ENCODE measurements at regions not wholly inside any gene's neighbourhood (a gene's known extent, or its start where the extent isn't known, plus 50 kb on each side); places are given as distances from the start of the nearest gene placed in this dataset.

GRCh38 chr3:11906407-11906806, 59.7 kb upstream of the TAMM41 start:
- TF ChIP-seq CTCF (IDR thresholded peaks at IDR 0.05), result no peak
- no peak for TF ChIP-seq POLR2A (IDR thresholded peaks at IDR 0.05)
- no peak for TF ChIP-seq POLR2AphosphoS5 (IDR thresholded peaks at IDR 0.05)

All from upper lobe of left lung (tissue), 4 donors.